Spleen (tissue), 7 donors: ENCODE measurements at regions not wholly inside any gene's neighbourhood (a gene's known extent, or its start where the extent isn't known, plus 50 kb on each side); places are given as distances from the start of the nearest gene placed in this dataset.

Source experiments
- CTCF ChIP-seq, 11 experiments: fragments of 200-600 bp in 7 of 11; fragments of 450-650 bp in 4 of 11; sonication (generic) in 4 of 11; IDR thresholded peaks in 8 of 11; conservative IDR thresholded peaks in 3 of 11; 1 replicate in 7 of 11; 2 replicates in 4 of 11; pipeline versions ENCODE4 v1.4.0 to v1.8.0; 2016 to 2021; ENCODE audit warnings: antibody characterized with exemption in 11 of 11, inconsistent platforms in 4 of 11, mild to moderate bottlenecking in 1 of 11
- POLR2A ChIP-seq, 3 donors: fragments of 450-650 bp; IDR thresholded peaks; one replicate each; pipeline ENCODE4 v1.5.1; 2017; ENCODE audit warnings: antibody characterized with exemption in 3 of 3, mild to moderate bottlenecking in 1 of 3
- donor health status: DM: no; HTN: no; CAD: no; lungs with moderate emphysema.
- donor health status: DM: no; HTN: no; CAD: no.
- donor health status: DM: no; HTN: no; CAD: no.

- no peak for TF ChIP-seq CTCF (IDR thresholded peaks at IDR 0.05 in 8 of 11, conservative IDR thresholded peaks at IDR 0.05 in 3 of 11)
- TF ChIP-seq POLR2A (IDR thresholded peaks at IDR 0.05), result no peak
Measured at GRCh38 chr15:96218623-96219455, 111.7 kb upstream of the NR2F2 start.
